ENCODE measurements at regions not wholly inside any gene's neighbourhood (a gene's known extent, or its start where the extent isn't known, plus 50 kb on each side); places are given as distances from the start of the nearest gene placed in this dataset.
"Not testable (repeated sequence)": the region's sequence is repeated elsewhere in the genome, so short reads cannot be mapped to it uniquely, and the experiment has no call there.

DNA sequence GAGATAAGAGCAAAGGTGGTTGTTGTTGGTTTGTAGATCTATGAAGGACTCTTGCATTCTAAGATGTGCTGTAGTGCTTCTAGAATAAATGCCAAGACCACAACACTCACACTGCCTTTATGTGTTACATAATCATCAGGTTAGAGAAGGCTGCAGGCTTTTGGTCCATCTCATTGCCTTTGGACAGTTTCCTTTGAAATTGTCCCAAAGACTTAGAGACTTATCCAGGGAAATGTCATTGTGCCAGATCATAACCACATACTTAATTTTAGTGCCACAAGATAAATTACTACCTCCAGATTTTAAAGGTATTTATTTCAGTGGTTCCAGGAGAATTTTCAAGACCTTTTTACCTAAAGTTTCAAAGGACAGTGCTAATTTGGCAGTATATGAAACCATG is 666.6 kb upstream of the CITED2 start:
- no peak for DNase-seq

DNA sequence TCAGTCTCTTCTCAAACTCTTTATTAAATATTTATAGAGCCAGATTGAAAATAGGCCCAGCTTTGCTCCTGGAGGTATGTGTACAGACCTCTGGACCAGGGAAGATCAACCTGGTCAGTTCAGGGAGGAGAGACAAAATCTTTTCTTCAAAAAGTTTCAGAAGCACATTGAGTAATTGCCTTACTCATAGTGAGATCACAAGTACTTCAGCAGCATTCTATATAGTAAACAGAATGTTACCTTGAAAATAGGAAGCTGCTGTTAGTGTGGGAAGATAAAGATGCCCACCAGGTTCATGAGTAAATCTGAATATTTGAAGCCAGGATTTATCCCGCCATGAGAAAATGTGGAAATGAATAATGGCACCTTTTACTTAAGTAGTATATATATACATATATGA is 665.9 kb upstream of the CITED2 start:
- no peak for DNase-seq

DNA sequence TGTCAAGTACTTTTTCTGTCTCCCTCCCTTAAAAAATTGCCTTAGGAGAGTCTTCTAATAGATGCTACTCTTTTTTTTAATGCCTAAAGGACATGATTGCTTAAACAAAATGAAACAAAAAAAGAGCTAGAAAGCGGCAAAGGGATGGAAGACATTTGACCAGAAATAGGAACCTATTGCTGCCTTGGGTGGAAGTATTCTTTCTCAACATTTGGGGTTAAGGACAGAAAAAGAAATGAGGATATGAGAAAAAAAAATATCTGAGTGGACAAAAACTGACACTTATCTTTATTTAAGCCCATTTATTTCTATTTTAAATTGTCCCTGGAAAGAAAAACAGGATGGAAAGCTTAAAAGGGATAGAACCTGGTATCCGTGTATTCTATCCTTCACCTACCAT is 664.9 kb upstream of the CITED2 start:
- no peak for DNase-seq

DNA sequence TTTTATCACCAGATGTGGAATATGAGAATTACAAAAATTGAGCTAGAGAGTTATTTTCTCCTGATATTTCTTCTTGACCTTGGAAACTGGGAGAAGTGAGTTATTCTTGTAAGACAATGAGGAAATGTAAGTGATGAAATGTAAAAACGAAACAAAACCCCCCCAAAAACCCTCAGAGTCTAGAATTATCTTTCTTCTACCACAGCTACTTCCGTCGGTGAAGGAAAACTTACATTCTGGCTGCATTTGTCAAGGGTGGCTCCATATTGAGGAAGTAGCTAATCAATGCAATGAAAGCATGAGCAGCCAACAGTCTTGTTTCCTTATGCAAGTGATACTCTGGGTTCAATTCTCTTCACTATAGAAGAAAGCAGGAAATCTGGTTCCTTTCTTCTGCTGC is 661.7 kb upstream of the CITED2 start:
- DNase-seq: no peak

DNA sequence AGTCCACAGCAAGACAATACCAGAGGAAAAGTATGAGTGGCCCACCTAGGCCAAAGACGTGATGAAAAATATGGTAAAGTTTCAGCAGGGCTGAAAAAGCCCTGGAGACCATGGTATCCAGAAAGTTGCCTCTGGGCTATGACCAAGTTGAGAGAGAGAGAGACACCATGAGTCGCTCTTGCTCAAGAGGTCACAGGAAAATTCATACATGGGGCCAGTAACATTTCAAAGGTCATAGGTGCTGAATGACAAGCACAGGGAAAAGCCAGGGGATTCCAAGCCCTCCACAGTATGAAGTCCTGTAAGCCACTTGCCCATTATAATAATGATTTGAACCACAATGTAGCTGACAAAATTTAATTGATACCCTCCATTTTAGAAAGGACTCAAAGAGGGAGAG is 657.7 kb upstream of the CITED2 start:
- DNase-seq: no peak

DNA sequence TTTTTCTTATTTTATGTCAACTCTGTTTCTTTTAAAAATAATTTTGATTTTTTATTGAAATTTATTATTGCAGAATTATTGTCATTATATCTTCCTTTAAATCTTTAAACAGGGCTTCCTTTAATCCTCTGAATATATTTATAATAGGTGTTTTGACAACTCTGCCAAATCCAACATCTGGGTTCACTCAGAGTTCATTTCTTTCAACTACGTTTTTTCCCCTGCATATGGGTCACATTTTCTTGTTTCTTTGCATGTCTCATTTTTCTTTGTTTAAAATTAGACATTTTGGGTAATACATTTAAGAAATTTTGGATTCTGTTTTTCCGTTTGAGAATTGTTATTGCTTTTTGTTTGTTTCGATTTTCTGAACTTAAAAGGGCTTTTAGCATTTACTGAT is 655.1 kb upstream of the CITED2 start:
- no peak for DNase-seq

DNA sequence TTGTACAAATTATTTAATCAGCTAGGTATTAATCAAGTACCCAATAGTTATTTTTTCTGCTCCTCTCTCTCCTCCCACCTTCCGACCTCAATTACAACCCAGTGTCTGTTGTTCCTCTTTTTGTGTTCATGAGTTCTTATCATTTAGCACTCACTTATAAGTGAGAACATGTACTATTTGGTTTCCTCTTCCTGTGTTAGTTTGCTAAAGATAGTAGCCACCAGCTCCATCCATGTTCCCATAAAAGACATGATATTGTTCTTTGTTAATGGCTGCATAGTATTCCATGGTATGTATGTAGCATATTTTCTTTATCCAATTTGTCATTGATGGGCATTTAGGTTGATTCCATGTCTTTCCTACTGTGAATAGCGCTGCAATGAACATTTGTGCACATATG is 652.8 kb upstream of the CITED2 start:
- no peak for DNase-seq

DNA sequence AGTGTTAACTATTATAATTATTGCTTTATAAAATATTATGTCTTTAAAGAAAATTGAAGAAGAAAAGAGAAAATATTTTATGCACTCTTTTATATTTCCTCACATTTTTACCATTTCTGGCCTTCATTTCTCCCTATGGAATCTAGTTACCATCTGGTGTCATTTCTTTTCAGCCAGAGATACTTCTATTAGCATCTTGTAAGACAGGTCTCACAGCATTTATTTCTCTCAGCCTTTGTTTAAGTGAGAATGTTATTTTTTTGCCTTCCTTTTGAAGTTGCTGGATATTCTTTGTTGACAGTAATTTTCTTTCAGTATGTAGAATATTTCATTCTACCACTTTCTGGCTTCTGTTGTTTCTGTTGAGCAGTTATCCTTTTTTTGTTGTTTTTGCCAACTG is 652.1 kb upstream of the CITED2 start:
- no peak for DNase-seq

DNA sequence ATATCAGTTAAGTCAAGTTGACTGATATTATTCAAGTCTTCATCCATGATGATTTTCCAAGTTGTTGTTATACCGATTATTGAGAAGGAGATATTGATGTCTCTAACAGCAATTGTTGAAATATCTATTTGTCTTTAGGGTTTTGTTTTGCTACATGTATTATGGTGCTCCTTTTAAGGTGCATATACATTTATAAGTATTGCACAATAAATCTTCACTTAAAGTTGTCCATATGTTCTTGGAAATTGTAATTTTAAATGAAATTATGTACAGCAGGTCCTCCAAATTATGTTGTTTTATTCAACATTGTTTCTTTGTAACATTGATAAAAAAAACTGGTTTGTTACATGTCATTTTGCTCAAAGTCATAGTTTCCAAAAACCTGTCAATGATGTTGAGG is 650.7 kb upstream of the CITED2 start:
- DNase-seq: no peak

DNA sequence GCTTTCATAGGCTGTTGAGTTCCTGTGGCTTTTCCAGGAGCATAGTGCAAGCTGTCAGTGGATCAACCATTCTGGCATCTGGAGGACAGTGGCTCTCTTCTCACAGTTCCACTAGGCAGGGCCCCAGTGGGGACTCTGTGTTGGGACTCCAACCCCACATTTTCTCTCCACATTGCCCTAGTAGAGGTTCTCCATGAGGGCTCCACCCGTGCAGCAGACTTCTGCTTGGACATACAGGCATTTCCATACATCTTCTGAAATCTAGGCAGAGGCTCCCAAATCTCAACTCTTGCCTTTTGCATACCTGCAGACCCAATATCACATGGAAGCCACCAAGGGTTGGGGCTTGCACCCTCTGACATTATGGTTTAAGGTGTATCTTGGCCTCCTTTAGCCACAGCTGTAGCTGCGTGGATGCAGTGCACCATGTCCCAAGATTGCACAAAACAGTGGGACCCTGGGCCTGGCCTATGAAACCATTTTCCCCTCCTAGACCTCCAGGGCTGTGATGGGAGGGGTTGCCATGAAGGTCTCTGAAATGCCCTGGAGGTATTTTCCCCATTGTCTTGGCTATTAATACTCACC is 645.9 kb upstream of the CITED2 start:
- DNase-seq: no peak

DNA sequence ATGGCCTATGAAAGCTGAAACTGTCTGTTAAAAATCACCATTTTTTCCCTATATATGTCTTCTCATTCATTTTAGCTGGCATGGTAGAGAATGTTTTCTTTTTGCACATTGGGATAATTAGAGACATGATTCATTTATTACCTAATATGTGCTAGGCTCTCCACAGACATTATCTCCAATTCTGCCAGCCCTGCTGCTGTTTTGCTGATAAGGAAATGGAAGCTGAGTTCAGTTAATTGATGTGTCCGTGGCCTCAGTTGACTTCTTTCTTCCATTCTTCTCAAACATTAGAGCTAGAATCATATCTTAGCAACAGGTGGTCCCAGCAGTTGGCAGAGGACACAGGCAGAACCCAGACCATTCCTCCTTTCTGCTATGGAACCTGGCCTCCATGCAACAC is 644.1 kb upstream of the CITED2 start:
- no peak for DNase-seq

DNA sequence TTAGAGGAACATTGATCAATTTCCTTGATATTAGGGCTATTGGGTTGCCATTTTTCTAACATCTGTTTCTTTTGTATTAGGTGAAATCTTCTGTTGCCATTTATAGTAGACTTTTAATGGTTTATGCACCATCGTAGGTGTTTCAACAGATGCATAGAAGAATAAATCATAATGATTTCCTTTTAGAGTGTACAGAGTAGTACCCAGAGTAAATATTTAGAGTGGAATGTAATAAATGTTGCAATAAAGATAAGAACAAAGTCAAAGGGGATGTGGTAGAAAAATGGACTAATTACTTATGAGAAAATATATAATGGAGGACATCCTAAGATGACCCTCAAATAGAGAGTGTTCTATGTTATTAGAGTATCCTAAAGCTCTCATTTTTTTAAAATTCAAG is 643.0 kb upstream of the CITED2 start:
- no peak for DNase-seq

DNA sequence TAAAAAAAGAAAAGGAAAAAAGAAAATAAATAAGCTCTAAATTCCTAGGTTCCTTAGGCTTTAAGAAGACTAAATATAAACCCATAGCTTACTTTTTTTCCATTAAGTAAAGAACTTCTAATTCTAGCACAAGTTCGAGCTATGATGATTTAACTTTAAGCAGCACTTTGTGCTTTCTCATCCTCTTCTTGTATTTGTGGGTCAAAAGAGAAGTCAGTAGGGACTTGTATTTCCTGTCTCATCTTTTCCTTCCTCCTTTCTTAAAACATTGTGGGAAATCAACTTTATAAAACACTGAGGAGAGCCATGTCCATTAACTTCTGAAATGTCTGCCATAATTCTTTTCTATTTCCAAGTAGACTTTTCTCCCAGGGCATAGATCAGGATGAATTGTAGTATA is 637.7 kb upstream of the CITED2 start:
- DNase-seq: no peak

DNA sequence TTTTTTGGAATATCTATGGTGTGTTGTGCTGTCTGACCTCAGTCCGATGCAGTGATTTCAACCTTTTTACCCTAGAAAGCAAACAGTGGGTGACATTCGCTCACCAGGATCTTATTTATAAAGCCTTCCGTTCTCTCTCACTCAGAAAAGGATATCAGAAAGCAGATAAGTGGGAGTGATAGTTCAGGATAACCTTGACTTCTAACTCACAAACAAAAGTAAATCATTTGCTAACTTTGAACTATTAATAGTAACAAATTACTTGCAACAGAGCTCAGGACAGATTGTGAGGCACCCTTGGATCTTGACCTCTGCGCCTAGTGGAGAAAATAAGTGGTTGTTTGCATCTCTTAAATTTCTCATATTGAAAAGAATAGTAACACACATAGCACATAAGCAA is 637.1 kb upstream of the CITED2 start:
- no peak for DNase-seq

DNA sequence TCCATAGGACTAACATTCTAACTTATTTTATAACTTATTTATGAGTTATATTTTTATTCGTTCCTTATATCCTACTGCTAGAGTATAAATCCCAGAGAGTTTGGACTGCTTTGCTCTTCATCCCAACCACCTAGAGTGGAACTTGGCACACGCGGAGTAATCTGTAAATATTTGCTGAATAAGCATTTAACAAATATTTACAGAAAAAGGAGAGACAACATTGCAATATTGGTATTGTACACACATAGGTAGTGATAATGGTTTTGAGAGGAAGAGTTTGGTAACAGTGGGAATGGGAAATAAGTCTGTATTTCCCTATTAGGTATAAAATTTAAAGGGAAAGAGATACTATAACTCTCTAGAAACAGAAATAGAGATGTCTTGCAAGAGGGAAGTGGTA is 634.8 kb upstream of the CITED2 start:
- no peak for DNase-seq

DNA sequence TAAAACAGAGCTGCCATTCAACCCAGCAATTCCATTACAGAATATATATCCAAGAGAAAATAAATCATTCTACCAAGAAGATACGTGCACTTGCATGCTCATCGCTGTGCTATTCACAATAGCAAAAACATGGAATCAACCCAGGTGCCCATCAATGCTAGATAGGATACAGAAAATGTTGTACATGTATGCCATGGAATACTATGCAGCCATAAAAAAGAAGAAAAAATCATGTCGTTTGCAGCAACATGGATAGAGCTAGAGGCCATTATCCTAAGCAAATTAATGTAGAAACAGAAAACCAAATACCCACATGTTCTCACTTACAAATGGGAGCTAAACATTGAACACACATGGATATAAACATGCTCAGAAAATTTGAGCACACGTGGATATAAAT is 633.1 kb upstream of the CITED2 start:
- no peak for DNase-seq

DNA sequence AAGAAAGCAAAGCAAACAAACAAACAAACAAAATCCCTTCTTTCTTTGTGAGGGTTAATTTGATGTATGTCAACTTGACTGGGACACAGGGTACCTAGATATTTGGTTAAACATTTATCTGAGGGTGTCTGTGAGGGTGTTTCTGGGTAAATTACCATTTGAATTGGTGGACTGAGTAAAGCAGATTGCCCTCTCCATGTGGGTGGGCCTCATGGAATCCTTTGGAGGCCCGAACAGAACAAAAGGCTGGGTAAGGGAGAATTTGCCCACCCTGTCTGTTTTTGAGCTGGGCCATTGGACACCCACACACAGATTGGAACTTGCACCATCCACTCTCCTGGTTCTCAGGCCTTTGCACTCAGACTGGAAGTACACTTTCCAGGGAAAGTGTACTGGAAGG is 628.8 kb upstream of the CITED2 start:
- DNase-seq: no peak

DNA sequence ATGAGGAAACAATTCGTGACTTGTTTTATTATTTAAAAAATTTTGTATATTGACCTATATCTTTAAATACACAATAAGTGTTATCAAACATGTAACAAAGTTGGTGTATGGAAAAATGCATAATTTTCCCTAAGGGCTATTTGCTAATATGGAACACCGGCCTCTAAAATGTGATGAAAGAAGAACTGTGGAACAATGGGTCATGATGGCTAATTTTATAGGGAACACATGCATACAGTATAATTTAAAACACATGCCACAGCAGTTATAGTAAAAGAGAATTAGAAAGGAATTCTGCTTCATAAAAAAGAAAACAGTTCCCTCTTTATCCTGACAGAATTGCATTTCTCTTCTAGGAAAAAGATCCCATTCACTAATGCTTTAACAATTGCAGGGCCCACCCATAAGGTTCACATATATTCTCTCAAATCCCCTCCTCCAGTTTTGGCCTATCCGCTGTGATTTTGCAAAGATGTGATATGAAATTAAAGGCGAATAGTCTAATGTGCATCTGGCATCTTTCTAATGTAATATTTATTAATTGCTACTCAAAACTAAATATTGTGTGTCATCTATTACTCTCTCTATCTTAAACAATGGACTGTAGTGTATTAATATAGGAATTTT is 628.1 kb upstream of the CITED2 start:
- DNase-seq: no peak

DNA sequence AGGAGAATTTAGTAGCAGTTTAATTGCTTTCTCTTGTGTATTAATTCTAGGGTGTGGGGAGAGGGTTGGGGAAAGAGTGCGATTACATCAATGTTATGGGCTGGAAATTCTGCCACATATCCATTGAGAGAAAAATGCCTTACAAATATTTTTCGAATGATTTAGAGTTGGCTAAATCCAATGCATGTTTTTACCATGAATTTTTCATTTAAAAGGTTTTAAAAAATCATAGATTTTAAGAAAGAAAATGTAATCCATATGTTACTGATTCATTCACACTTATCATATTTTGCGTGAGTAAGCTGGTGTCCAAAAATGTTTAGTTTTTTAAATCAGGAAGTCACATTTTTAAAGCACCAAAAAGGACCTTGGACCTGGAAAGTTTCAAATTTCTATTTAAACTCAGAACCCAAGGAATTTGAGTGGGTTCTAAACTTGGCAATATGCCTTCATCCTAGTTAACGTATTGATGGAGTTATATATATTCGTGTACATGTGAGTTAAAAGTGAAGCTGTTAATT is 627.4 kb upstream of the CITED2 start:
- DNase-seq: no peak

DNA sequence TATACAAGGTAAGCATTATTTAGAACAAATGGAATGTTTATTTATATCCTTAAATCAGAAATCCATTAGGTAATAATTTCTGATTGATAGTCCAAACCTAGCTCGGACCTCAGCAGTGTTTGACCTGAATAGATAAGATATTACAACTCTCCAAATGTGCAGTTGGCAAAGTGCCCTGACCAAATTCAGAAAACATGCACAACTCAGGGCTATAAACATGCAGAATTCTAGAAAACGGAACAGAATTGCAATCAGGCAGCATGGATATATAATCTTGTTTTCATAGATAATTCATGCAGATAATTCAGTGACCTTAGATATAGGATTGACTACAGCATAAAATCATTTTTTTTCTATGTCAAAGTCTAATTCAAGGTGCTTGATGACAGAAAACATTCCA is 626.6 kb upstream of the CITED2 start:
- DNase-seq: no peak

DNA sequence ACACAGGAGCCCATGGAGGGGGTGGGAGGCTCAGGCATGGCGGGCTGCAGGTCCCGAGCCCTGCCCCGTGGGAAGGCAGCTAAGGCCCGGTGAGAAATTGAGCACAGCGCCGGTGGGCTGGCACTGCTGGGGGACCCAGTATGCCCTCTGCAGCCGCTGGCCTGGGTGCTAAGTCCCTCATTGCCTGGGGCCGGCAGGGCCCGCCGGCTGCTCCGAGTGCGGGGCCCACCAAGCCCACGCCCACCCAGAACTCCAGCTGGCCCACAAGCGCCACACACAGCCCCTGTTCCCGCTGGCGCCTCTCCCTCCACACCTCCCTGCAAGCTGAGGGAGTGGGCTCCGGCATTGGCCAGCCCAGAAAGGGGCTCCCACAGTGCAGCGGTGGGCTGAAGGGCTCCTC is 625.2 kb upstream of the CITED2 start:
- DNase-seq: not testable (repeated sequence)

DNA sequence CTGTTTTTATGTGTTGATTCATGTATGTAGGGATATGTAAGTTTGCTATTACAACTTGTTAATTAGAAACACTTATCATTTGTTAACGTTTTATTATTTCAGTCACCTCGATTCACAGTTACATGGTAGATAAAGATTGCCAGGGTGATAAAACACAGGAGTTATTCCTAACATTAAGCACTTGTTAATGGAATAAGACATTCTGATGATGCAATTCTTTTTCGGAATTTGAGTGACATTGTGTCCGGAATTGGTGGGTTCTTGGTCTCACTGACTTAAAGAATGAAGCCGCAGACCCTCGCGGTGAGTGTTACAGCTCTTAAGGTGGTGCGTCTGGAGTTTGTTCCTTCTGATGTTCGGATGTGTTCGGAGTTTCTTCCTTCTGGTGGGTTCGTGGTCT is 624.0 kb upstream of the CITED2 start:
- DNase-seq: not testable (repeated sequence)

DNA sequence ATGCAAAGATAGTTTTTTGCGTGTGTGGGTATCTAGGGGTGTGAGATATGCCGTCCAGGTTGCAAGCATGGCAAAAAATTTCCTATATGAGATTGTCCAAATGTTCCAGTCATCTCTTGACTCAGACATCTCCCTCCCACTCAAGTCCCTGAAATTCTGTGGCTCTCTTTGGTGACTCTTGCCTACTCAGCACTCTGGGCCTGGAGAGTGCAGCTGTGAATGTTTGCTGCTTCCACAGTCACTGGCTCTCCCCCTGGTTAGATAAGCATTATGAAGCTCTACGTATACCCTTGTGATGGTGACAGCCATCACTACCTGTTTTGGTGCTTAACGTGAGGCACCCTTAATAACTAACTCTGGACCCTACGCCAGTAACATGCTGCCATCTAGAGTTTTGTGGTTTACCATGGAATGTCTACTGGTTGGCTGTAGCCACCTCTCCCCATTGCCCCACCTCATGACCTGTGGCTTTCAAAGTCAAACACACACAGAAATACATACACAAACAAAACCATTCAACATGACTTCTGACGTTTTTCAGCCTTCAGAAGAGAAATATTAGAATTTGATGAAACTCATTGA is 621.9 kb upstream of the CITED2 start:
- no peak for DNase-seq

DNA sequence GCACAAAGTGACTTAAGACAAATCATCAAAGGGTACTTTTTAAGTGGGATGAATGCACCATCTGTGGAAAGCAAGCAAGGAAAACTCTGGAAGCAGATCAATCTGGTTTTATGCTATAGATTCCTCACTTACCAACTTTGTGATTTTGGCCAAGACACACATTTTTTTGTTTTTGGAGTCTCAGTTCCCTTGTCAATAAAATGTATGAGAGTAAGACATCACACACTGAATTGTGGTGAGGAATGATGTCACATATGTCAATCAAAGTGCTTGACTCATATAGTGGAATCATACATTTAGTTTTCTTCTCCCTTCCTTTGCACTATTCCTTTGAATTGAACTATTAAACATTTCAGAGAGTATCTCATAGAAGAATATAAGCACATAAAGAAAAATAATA is 620.5 kb upstream of the CITED2 start:
- no peak for DNase-seq

Measured in right forelimb (tissue), 1 donor.